HG03342 (cell line): ENCODE measurements at regions not wholly inside any gene's neighbourhood (a gene's known extent, or its start where the extent isn't known, plus 50 kb on each side); places are given as distances from the start of the nearest gene placed in this dataset.
A peak's percentile ranks its signal among the peaks of the same experiment; 100 is the strongest.

Experiments used
- ATAC-seq: cut with Tn5 transposase; IDR thresholded peaks from one replicate; pipeline ENCODE4 v1.9.1; 2021; ENCODE audit warnings: mild to moderate bottlenecking, moderate library complexity; ENCODE audit not compliant: unreplicated experiment

DNA sequence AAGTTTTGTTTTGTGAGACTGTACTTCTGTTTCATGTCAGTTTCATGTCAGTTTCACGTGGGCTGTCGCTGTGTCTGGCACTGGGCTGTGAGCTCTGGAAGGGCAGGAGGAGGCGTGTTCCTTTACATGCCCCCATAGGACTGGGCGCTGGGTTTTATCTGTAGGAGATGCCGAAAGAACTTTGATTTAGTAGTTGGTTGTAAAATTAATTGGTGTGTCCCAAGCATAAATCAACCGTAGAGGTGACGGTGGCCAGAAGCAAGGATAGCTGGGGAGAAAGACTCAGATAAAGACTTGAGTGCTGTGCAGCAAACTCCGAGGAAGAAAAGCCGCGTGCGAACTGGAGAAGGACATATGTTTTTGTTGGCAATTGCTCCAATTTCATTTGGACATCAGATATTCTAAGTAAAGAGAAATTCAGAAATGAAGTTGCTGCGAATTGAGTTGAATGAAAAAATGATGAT is 182.5 kb downstream of the VRK1 start:
- ATAC-seq = no peak

DNA sequence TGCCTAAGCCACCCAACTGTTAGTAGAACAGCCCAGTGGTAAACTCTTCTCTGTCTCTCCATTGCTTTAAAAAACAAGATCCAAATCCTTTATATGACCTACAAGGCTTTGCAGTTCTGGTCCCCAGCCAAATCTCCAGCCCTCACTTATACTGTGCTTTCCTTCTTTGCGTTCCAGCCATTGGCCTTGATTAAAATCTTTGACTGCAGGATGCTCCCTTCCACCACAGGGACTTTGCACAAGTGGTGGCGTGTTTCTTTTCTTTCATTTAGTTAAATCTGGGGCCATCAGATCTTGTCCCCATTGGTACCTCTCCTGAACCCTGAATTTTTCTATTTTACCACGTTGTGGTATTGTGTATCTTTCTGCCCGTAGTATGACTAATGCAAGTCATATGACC is 183.7 kb downstream of the VRK1 start:
- ATAC-seq = no peak

DNA sequence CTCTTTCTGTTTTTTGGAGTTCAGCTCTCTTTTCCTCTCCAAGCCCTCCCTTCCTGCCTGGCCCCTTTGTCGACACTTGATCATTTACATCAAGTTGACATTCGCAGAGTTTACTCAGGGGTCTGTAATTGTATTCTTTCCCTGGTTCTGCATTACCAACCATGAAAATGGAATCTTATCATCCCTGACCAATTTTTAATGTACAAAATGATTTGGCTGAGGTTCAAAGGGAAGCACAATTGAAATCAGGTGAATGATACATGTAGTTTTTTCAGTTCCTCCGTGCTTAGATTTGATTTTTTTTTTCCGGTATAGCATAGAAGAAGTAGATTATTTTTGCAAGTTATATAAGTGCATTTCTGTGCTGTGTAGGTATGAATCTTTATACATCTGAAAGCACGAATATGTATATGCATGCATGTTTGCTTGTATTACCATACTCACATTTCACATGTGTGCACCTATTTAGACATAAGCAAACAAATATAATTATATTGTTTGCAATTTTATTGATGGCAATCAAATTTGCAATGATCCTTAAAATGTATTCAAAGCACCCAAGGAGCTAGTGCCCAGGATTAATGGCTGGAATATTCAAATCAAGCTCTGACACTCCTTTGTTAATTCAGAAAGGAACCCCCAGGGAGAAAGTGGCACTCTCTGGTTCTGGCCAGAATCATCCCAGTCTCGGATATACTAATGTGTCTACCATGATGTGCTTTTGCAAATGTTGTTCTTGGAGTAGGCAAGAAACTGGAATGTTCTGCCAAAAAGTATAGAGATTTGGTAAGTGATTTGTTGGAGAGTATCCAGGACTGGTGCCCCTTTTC is 189.3 kb downstream of the VRK1 start:
- no peak for ATAC-seq

DNA sequence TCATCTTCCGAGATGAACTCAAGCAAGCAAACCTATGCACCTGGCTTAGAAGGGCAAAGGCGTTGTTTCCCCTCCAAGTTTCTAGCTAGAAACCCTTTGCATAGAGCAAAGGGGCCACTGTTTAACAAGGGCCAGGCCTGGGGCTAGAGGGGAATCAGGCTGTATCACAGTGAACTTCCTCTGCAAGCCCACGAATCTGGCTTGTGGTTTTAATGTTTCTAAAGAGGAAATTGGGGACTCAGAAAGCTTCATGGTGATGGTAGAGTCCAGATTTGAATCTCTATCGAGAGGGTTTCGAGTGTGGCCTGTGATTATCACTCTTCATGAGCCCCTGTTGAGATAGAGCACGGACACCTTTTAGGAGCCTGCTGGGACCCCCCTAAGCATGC is 189.9 kb downstream of the VRK1 start:
- no peak for ATAC-seq

DNA sequence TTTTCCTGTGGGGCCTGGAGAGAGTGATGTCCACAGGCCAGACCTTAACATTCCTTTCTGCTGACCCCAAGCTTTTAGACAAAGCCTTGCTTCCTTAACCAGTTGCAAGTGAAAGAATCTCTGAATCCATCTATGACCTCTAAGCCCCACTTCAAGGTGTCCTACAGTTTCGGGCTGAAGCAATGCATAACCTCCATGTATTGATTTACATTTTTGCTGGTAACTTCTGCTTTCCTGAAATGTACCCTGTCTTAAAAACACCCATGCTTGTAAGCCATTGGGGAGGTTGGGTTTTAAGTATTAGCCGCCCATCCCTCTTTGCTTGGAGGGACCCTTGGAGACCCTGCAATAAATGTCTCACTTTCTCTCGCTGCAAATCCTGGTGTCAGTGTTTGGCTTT is 190.6 kb downstream of the VRK1 start:
- no peak for ATAC-seq

DNA sequence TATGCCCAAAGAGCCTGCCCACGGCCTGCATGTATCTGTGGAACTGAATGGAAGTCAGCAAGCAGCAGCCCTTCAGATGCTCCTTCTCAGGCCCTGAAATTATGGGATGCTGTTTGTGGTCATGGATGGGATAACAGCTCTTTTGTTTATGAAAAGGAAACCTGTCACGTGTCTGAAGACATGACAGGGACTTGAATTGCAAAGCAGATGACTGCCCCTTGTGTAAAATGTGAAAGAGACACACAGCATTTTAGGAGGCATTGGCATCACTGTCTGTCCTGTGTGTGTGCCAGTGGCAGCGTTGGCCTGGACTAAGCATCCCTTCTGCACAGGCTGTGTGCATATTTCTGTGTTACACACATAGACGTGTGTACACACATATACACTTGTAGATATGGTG is 192.1 kb downstream of the VRK1 start:
- no peak for ATAC-seq

DNA sequence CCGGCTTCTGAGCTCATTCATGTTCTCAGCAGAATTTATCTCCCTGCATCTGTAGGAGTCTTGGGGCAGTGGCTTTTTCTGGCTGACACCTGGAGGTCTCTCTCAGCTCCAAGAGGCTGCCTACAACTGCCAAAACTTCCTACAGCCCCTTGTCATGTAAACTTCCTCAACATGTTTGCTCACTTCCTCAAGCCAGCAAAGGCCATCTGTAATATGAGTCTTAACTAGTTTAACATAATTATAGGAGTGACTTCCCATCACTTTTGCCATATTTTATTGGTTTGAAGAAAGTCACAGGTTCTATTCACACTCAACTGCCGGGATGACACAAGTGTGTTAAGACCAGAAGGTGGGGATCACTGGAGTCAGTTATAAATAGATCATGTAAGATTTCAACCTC is 194.0 kb downstream of the VRK1 start:
- no peak for ATAC-seq

DNA sequence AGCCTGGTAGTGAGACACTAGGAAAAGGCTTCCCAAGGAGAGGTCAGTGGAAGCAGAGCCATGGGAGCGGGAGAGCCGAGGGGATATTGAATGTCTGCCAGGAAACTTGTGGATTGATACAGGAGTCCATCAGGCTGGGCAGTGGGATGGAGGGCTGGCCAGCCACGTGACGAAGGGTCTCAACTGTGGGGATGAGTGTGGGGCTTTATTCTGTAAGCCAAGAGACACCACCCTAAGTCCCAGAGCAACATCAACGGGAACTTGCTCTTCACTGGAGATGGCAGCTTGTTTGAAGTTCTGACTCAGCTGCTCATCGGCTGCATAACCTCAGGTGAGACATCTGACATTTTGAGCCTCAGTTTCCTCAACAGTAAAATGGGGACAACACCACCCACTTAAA is 197.8 kb downstream of the VRK1 start:
- no peak for ATAC-seq

DNA sequence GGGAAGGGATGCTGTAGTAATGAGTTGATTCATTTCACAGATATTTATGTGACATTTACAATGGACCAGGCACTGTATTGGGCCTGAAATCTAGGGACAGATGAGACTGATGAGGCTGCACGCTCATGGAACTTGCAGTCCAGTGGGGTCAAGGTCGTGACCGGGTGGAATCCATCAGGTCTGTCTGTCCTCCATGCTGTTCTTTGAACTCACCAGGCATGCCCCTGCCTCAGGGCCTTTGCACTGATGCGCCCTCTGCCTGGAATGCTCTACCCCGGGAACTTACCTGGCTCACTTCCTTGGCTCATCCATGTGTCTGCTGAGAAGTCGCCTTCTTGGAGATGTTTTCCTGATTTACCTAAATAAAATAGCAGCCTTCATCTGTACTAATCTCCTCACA is 200.1 kb downstream of the VRK1 start:
- ATAC-seq = no peak

DNA sequence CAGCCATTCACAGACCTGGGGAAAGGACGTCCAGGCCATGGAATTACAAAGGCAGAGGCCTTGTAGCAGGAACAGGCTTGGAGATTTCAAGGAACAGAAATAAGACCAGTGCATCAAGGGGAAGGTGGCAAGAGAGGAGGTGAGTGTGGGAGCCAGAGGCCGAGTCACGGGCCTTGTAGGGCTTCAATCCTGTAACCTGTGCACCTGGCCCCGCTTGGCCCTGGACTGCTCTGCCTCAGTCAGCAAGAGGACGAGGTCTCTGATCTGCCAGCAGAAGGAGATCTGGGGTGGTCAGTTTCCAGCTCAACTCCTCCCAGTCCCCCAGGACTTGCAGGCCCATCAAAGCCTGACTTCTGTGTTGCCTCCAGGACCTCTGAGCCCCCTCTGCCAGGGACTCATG is 200.8 kb downstream of the VRK1 start:
- no peak for ATAC-seq

DNA sequence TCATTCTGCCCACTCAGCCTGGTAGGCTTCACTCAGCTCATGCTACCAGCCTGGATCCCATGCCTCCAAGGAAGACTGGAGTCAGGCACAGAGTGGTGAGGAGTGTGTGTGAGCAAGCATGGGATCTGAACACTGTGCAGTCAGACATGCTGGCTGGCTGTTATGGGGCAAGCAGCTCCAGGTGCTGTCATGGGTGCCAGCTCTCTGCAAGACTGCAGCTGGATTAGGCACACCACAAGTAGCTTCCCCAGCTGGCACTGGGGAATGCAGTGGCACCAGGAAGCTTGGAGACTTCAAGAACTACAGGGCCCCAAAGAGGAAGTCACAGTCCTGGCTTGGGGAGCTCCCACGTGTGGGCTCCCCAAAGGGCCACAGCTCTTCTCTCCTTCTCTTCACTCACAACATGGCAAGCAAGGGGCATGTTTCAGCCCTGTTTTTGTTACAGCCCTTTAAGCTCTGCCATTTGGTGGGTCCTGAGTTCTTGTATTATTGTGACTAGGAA is 202.5 kb downstream of the VRK1 start:
- ATAC-seq = no peak

DNA sequence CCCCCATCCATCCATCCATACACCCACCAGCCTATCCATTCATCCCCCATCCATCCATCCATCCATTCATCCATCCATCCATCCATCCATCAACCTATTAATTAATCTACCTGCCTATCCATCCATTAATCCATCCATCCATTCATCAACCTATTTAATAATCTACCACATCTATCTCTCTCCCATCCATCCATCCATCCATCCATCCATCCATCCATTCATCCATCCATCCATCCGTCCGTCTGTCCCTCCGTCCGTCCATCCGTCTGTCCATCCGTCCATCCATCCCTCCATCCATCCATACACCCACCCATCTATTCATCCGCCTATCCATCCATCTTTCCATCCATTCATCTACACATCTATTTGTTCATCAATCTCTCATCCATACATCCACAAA is 205.3 kb downstream of the VRK1 start:
- ATAC-seq = no peak

DNA sequence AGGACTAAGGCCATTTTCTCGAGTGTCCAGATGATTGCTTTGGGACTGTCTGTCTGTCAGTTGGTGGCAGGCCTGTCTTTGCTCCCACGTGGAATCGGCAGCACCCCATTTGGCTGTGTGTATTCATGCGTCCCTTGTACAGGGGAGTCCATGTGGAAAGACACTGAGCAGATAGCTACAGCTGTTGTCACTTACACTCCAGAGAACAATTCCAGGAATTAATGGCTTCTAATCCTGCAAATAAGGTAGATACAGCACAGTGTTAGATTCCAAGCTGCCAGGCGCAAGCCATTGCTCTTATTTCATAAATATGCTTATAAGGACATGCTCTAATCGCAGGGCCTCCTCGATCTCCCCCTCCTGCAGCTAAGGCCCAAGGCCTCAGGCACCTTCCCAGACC is 208.8 kb downstream of the VRK1 start:
- no peak for ATAC-seq

DNA sequence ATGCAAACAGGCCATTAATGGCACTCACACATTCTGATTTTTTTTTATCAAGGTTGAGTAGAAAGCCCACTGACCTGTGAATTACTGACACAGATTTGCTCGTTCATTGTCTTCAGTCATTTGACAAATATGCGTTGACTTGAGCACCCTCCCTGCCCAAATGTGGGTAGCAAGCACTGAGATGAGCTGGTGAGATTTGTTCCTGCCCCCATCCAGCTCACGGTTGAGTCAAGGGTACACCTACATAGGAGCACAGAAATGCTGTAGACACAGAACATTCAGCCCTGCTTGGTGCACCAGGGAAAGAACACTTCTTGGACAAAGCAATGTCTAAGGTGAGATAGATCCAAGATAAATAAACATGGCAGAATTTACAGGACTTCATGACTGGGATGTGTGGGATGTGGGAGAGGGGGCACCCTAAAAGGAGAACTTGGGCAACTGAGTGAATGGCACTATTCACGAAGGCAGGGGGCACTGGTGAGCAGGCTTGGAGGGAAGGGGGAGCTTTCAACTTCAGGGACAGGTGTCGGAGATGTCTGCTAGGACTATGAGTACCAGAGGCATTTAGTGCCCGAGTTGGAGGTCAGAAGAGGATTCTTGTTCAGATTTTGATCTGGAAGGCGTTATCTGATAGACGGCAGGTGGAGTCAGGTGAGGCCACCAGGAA is 213.4 kb downstream of the VRK1 start:
- no peak for ATAC-seq

DNA sequence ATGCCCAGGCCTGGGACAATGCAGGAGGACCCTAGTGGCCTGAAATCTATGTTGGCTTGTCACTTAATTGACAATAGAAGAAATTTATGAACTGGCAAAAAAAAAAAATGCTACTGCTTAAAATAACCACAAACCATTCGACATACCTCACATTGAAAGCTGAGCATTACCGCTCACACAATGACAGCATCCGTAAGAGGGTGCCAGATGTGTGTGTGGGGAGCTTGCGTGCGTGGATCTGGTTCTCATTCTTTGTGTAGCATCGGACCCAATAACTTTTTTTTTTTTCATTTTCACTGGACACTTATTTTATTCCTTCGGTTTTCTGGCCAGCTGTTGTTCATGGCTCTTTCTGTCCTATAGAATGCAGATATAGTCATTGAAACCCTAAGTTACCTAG is 216.7 kb downstream of the VRK1 start:
- no peak for ATAC-seq

DNA sequence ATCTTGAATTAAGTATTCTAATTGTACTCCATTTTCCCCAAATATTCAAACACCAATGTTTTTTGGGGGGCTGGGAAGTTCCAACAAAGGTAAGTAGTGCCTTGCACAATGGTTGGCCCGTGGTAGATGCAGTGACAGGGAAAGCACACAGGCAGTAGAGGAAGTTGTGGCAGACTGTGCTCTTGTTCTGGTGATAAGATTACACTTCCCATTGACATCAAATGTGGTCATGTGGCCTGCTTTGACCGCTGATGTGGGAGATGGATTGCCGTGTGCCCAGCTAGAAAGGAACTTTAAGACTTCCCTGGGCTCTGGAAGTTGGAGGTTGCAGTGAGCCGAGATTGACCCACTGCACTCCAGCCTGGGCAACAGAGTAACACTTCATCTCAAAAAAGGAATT is 223.8 kb downstream of the VRK1 start:
- ATAC-seq = no peak

DNA sequence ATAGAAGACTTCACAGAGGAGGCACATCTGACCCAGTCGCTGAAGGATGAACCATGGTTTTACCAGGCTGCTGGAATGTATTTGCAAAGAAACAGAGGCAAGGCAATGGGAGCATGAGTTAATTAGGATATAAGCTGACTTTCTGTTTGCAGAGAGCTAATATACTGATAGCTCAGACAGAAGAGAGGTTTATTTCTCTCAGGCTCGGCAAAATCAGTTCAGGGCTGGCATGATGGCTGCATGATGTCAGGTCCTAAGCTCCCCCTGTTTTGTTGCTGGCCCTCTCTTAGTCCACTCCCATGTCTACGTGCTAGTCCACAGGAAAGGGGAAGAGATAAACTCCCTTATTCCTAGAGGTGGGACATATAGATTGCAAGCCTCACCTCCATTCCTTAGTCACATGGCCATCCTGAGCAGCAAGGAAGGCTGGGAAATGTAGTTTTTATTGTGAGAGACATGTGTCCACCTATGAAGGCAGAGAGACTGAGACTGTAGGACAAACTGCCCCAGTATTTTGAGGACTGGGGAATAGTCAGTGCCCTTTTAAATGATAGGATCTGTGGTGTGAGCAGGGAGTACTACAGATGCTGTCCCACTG is 224.5 kb downstream of the VRK1 start:
- no peak for ATAC-seq

DNA sequence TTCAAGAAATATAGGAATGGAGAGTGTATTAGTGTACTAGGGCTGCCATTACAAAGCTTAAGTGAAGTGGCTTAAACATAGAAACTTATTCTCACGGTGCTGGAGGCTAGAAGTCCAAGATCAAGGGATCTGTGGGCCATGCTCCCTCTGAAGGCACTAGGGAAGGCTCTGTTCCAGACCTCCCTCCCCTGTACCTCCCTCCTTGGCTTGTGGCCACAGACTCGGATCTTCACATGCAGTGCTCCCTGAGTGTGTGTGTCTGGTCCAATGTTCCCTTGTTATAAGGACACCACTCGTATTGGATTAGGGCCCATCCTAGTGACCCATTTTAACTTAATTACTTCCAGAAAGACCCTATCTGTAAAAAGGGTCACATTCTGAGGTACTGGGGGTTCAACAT is 225.6 kb downstream of the VRK1 start:
- ATAC-seq = no peak

DNA sequence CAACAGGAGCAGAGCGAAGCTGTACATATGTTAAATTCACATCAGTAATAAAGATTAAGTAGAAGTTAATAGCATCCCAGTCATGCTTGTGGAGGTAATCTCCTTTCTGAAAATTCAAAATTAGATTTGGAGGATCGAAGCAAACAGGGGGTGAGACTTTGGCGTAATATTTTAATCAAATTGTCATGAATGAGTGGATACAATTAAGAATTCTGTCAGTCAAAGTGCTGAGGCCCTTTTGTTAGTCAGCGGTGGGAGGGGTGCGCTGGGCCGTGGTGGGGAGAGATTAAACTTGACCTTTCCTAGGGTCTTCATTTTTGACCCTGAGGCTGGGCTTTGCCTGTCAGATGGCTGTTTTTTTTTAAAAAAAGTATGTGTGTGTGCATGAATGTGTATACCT is 226.7 kb downstream of the VRK1 start:
- ATAC-seq = no peak

DNA sequence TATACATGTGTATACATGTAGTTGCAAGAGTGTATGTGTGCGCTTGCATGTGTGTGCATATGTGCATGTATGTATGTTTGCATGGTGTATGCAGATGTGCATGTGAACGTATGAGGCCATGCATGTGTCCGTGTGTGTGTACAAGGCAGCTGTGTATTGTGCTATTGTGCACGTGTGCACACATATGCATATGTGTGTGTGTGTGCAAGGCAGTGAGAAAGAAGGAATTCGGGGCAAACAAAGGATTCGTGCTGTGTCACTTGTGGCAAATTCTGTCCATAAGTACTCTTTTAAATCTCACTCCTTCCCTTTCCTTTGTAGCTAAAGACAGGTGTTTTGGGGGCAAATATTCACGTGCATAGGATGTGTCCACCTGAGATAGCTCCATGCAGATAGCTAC is 227.1 kb downstream of the VRK1 start:
- ATAC-seq = no peak

DNA sequence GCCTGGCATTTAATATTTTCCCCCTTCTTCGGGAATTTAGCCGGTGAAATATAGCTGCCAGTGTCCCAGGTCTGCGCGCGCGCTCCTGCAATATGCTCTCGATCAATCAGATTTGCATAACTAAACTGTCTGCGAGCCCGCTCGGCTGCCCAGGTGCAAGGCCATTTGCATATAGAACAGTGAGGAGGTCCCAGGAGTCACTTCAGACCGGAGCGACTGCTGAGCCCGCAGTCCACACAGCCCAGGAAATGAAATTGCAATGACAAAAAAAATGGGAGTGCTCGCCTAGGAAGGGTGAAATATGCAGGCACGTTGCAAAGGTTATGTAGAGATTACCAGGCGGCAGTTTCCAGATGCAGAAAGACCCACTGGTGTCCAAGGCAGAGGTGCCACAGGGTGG is 228.5 kb downstream of the VRK1 start:
- ATAC-seq = peak; percentile 65
